ENCODE measurements at regions not wholly inside any gene's neighbourhood (a gene's known extent, or its start where the extent isn't known, plus 50 kb on each side); places are given as distances from the start of the nearest gene placed in this dataset.

- no peaks in the 10 kb centered on the region for H3K36me3 ChIP-seq
- H3K4me1 ChIP-seq (ENCODE audit: insufficient read depth), result no peaks in the 10 kb centered on the region
- H3K27ac ChIP-seq, result no peak overlapping the region
- no peak for DNase-seq
- no peak overlapping the region for H3K4me3 ChIP-seq
- H3K27me3 ChIP-seq, result no peaks in the 10 kb centered on the region
- TF ChIP-seq CTCF (IDR thresholded peaks at IDR 0.05) (no peak), EP300 (IDR thresholded peaks at IDR 0.05) (no peak), POLR2A (IDR thresholded peaks at IDR 0.05) (no peak)
- H3K9me3 ChIP-seq, result no peaks in the 10 kb centered on the region
- intact Hi-C loops (cut with DNase I), result no loop called here
Observed at GRCh38 chr4:29948858-29949257, 771.3 kb upstream of the PCDH7 start.

- intact Hi-C loops (cut with DNase I), result no loop called here
- no peaks in the 10 kb centered on the region for H3K27me3 ChIP-seq
- H3K4me3 ChIP-seq, result no peak overlapping the region
- no peak for TF ChIP-seq POLR2A (IDR thresholded peaks at IDR 0.05)
- no peak for TF ChIP-seq EP300 (IDR thresholded peaks at IDR 0.05)
- TF ChIP-seq CTCF (IDR thresholded peaks at IDR 0.05), result no peak
- WGBS, 3 donors, result 69 to 78% (median 75%) methylated on average over 2 of the region's 2 CpGs
- no peaks in the 10 kb centered on the region for H3K9me3 ChIP-seq
- DNase-seq, result no peak
- no peaks in the 10 kb centered on the region for H3K36me3 ChIP-seq
- H3K27ac ChIP-seq, result no peak overlapping the region
- no peaks in the 10 kb centered on the region for H3K4me1 ChIP-seq (ENCODE audit: insufficient read depth)
Observed at GRCh38 chr4:29966386-29966785, 753.8 kb upstream of the PCDH7 start.

- intact Hi-C loops (cut with DNase I), result no loop called here
- no peak for DNase-seq
- H3K27ac ChIP-seq, result no peak overlapping the region
- H3K36me3 ChIP-seq, result no peaks in the 10 kb centered on the region
- no peak overlapping the region for H3K4me3 ChIP-seq
- TF ChIP-seq CTCF (IDR thresholded peaks at IDR 0.05) (no peak), EP300 (IDR thresholded peaks at IDR 0.05) (no peak), POLR2A (IDR thresholded peaks at IDR 0.05) (no peak)
- no peaks in the 10 kb centered on the region for H3K27me3 ChIP-seq
- no peaks in the 10 kb centered on the region for H3K4me1 ChIP-seq (ENCODE audit: insufficient read depth)
- no peaks in the 10 kb centered on the region for H3K9me3 ChIP-seq
- WGBS, 3 donors, result 75 to 86% (median 81%) methylated on average over 2 of the region's 2 CpGs
Observed at GRCh38 chr4:29970626-29971025, 749.5 kb upstream of the PCDH7 start.

- Histone ChIP-seq H3K9me3 (no peaks in the 10 kb centered on the region), H3K36me3 (no peaks in the 10 kb centered on the region), H3K27ac (no peak overlapping the region), H3K4me1 (ENCODE audit: insufficient read depth) (no peaks in the 10 kb centered on the region), H3K4me3 (no peak overlapping the region), H3K27me3 (no peaks in the 10 kb centered on the region)
- TF ChIP-seq CTCF (IDR thresholded peaks at IDR 0.05), result no peak
- no peak for TF ChIP-seq EP300 (IDR thresholded peaks at IDR 0.05)
- TF ChIP-seq POLR2A (IDR thresholded peaks at IDR 0.05), result no peak
- intact Hi-C loops (cut with DNase I), result no loop called here
- 89 to 92% (median 90%) methylated on average over 3 of the region's 3 CpGs for WGBS, 3 donors
- no peak for DNase-seq
Observed at GRCh38 chr4:29972121-29972520, 748.0 kb upstream of the PCDH7 start.

GRCh38 chr4:29983890-29984289, 736.3 kb upstream of the PCDH7 start:
- Histone ChIP-seq H3K9me3 (no peaks in the 10 kb centered on the region), H3K36me3 (no peaks in the 10 kb centered on the region), H3K27ac (no peak overlapping the region), H3K4me3 (no peak overlapping the region), H3K4me1 (ENCODE audit: insufficient read depth) (no peaks in the 10 kb centered on the region), H3K27me3 (no peaks in the 10 kb centered on the region)
- intact Hi-C loops (cut with DNase I), result no loop called here
- TF ChIP-seq EP300 (IDR thresholded peaks at IDR 0.05) (no peak), POLR2A (IDR thresholded peaks at IDR 0.05) (no peak), CTCF (IDR thresholded peaks at IDR 0.05) (no peak)
- WGBS, 3 donors, result 77 to 93% (median 83%) methylated on average over 3 of the region's 3 CpGs
- DNase-seq, result no peak
